HG02610 (cell line): ENCODE measurements at regions not wholly inside any gene's neighbourhood (a gene's known extent, or its start where the extent isn't known, plus 50 kb on each side); places are given as distances from the start of the nearest gene placed in this dataset.

Experiments
- ATAC-seq: cut with Tn5 transposase; IDR thresholded peaks from one replicate; pipeline ENCODE4 v1.9.1; 2021; ENCODE audit warnings: mild to moderate bottlenecking, moderate library complexity; ENCODE audit not compliant: unreplicated experiment

DNA sequence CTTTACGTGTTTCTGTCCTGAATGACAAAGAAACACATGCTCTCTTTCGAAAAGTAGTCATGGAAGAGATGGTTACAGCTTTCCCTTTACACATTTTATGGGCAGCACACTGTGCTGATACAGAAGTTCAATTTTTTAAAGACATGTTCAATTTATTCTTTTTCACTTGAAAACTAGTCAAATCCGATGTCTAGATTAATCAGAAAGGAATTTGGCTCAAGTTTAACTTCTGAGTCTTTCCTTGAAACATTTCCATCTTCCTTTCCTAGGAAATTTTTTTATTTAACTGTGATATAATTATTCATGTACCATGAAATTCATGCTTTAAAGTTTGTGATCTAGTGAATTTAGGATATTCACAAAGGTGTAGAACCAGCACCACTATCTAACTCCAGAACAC lies 360.1 kb downstream of the TNS3 start:
- no peak for ATAC-seq

GRCh38 chr7:47218378-47219176 lies 363.3 kb downstream of the TNS3 start:
- ATAC-seq: no peak

- no peak for ATAC-seq
Observed at GRCh38 chr7:47217570-47218360, 364.1 kb downstream of the TNS3 start.

GRCh38 chr7:47217086-47217485 lies 364.8 kb downstream of the TNS3 start:
- ATAC-seq: no peak

DNA sequence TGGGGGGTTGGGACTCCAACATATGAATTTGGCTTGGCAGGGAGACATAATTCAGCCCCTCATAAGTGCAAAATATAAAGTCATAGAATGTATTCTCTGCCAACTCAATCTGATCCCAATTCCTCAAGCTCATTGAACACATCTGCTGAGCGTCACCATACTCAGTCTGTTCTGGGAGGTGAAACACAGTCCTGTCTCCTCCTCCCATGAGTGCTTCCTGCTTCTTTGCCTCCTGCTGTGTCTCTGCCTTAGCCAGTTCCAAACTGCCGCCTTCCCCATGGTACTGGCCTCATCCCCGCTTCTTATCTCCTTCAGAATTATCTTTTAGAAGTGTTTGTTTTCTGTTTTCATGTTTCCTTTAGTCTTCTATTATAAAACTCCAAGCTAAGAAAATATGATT lies 365.5 kb downstream of the TNS3 start:
- ATAC-seq: no peak

- no peak for ATAC-seq
Observed at GRCh38 chr7:47215640-47216039, 366.3 kb downstream of the TNS3 start.

GRCh38 chr7:47215049-47215448 lies 366.9 kb downstream of the TNS3 start:
- no peak for ATAC-seq

DNA sequence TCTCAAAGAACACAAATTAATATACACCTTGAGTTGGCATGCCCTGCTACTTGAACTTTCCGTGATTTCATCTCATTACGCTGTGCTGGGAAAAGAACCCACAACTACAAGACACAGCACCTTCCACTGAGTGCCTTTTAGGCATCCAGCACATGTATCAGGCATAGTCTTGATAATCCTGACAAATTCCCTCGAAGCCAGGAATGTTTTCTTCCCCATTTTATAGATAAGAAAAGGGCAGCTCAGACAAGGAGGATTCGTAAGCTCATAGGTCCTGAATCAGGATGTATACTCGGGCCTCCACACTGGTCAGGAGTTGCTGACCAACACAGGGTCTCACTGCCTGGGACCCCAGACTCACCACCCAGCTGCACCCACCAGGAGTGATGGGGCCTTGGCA lies 368.6 kb downstream of the TNS3 start:
- ATAC-seq: no peak

- no peak for ATAC-seq
Observed at GRCh38 chr7:47211519-47211973, 370.4 kb downstream of the TNS3 start.

GRCh38 chr7:47210281-47210854 lies 371.5 kb downstream of the TNS3 start:
- ATAC-seq: no peak

DNA sequence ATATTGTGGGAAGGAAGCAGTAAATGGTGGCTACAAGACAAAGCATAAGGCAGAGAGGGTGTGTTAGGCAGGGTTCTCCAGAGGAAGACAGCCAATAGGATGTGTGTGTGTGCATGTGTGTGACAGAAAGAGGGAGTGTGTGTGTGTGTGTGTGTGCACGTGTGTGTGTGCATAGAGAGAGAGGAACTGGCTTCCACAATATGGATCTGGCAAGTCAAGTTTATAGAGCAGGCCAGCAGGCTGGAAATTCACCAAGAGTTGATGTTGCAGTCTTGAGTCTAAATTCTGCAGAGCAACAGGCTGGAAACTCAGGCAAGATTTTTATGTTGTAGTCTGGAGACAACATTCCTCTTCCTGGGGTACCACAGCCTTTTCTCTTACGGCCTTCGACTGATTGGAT lies 374.0 kb downstream of the TNS3 start:
- ATAC-seq: no peak

GRCh38 chr7:47204709-47205108 lies 377.2 kb downstream of the TNS3 start:
- ATAC-seq: no peak

GRCh38 chr7:47202146-47202783 lies 379.6 kb downstream of the TNS3 start:
- no peak for ATAC-seq

DNA sequence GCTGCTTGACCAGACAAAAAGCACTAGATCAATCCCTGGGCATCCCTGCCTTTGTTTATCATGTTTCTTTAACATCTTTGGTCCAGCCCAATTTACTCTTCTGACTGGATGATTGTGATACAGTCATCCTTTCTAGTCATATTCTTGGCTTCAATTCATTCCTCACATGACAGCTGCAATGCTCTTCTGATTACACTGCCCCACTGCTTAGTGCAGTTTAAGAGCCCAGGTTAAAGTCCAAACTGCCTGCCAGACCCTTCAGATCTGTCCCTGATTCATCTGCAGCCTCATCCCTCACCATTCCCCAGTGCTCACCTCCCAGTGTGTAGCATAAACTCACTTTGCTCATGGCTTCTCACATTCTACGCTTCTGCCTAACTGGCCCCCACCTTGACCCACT lies 383.8 kb downstream of the TNS3 start:
- ATAC-seq: no peak

- no peak for ATAC-seq
Observed at GRCh38 chr7:47197486-47197885, 384.4 kb downstream of the TNS3 start.

DNA sequence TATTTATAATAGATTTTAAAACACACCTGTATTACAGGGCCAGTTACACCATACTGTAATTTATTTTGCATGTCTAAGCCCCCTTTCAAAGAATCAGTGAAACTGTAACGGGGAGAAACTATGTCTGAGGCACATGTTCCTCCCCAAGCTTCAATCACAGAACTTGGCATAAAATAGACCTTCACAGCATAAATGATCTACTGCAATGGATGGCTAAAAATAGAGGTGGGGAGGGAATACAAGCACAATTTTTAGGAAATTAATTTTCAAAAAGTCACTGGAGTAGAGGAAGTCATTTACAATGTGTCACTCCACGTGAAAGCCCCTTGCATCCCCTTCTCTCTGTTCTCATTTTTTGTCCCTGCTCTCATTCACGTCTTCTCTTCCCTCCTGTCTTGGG lies 385.2 kb downstream of the TNS3 start:
- no peak for ATAC-seq

DNA sequence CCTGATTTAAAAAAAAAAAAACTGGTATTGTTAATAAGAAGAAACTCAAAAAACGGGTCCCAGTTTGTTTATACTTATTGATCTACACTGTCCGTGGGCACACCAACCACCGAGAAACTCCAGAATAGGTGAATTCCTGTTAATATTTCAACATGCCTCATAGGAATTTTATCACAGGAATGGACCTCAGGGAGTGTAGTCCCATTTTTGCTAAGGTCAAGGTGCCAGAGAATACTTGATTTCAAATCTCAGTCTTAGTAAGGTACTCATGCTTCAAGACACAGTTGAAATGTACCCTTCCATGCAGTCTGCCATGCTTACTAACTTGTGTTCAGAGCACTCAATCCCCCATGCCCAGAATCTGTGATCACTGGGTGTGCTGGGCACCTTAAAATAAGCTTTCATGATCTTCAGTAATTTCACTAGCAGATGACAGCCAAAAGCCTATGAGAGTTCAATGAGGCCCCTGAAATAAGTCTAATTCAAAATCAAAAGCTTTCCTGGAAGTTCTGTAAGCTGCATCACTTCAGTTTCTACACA lies 385.7 kb downstream of the TNS3 start:
- ATAC-seq: no peak

DNA sequence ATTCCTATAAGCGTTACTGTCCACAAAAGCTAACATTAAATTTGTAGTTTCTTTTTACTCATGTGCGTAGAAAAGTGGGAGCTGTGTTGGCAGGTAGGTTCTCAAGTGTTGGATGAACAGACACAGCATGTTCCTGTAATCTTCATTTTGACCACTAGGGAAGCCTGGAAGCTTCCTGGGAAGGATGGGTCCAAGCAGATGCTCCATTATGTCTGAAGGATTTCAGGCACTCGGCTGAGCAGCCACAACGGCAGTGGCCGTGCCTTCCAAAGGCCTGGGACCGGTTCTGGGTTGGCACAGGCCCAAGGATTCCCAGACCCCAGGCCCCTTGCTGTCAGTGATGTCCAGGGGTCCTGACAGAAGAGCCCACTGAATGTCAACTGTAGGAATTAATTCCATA lies 386.3 kb downstream of the TNS3 start:
- no peak for ATAC-seq

DNA sequence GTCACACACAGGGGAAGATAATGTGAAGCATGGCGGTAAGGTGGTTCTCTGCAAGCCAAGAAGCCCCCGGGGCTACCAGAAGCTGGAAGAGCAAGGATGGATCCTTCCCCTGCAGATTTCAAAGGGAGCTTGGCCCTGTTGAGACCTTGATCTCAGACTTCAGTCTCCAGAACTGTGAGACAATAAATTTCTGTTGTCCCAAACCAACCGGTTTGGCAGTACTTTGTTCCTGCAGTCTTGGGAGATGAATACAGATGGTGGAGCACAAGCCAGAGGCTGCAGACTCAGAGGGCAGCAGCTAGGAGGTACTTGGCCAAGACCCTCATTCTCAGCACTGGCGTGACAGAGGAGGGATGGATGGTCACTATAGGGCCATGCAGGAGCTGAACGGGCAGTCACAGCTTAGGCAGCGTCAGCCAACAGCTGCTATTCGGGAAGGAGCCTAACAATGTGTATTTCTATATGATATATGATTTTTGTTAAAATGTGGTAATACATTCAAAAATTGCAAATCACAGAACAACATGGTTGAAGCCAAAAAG lies 387.3 kb downstream of the TNS3 start:
- ATAC-seq: no peak

- ATAC-seq: no peak
Observed at GRCh38 chr7:47192978-47193377, 388.9 kb downstream of the TNS3 start.

DNA sequence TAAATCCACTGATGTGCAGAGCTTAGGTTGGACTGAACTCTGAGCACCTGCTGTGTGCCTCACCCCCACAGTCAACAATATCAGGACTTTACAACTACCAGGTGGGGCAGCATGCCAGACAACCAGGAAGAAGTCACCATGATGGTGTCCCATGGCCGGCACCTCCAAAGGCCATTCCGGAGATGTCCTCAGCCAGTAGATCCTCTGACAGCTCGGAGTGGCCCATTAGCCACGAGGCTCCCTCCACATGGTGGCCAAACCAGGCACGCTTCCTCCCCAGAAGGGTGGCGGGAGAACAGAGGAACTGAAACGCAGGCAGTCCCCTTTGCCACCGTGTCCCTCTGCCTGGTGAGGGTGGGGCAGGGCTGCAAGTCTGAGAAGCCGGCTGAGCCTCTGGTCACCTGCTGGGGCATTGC lies 390.0 kb downstream of the TNS3 start:
- ATAC-seq: no peak
